Activated T-cell treated with anti-CD3 and anti-CD28 coated beads, Interleukin-2, amount 50 U/mL, for 24 hours (primary cell): ENCODE measurements at regions not wholly inside any gene's neighbourhood (a gene's known extent, or its start where the extent isn't known, plus 50 kb on each side); places are given as distances from the start of the nearest gene placed in this dataset.

ENCODE experiments used
- DNase-seq: peaks from one replicate; pipeline ENCODE4 v3.0.0-alpha.2; 2020
- H3K27ac Mint-ChIP-seq: 2 replicates; pipeline ENCODE4 v1.8.0; 2020; ENCODE audit warnings: mild to moderate bottlenecking, mixed read lengths
- H3K27me3 Mint-ChIP-seq: 2 replicates; pipeline ENCODE4 v1.8.0; 2020; ENCODE audit warnings: mixed read lengths
- H3K36me3 Mint-ChIP-seq: 2 replicates; pipeline ENCODE4 v1.8.0; 2020; ENCODE audit warnings: low read depth, mixed read lengths
- H3K4me1 Mint-ChIP-seq: 2 replicates; pipeline ENCODE4 v1.8.0; 2020; ENCODE audit warnings: low read depth, mixed read lengths
- H3K4me3 Mint-ChIP-seq: 2 replicates; pipeline ENCODE4 v1.8.0; 2020; ENCODE audit warnings: mild to moderate bottlenecking, moderate library complexity, mixed read lengths
- H3K9me3 Mint-ChIP-seq: 2 replicates; pipeline ENCODE4 v1.8.0; 2020; ENCODE audit warnings: mixed read lengths

- no peak for DNase-seq
- H3K9me3 Mint-ChIP-seq, result no peaks in the 10 kb centered on the region
- no peaks in the 10 kb centered on the region for H3K36me3 Mint-ChIP-seq
- H3K4me1 Mint-ChIP-seq, result peaks cover 2% of the 10 kb centered on the region
- no peak overlapping the region for H3K27ac Mint-ChIP-seq
- H3K4me3 Mint-ChIP-seq, result no peak overlapping the region
- peaks cover 29% of the 10 kb centered on the region for H3K27me3 Mint-ChIP-seq
Observed at GRCh38 chr11:130625578-130626306, 177.3 kb downstream of the ADAMTS15 start.

DNA sequence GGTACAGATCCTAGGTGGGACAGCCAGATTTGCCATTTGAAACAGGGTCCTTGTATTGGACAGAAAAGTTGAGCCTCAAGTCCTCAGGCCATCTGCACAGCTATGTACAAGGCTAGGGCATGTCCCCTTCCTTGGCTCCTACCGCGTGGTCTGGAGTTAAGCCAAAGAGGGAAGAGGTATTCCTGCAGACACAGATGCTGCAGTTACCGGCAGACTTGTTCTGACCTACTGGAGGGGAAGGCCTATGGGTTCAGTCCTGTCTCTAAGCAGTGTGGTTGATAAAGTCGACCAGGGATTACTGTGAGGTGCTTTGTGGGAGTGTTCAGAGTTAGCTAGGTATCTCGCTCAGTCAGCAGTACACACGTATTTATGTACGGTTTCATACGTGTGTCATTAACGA, 180.6 kb downstream of the ADAMTS15 start:
- peaks cover 26% of the 10 kb centered on the region for H3K27me3 Mint-ChIP-seq
- H3K36me3 Mint-ChIP-seq, result no peaks in the 10 kb centered on the region
- no peak overlapping the region for H3K27ac Mint-ChIP-seq
- H3K9me3 Mint-ChIP-seq, result no peaks in the 10 kb centered on the region
- no peak overlapping the region for H3K4me3 Mint-ChIP-seq
- peaks cover 7% of the 10 kb centered on the region for H3K4me1 Mint-ChIP-seq
- DNase-seq, result no peak

DNA sequence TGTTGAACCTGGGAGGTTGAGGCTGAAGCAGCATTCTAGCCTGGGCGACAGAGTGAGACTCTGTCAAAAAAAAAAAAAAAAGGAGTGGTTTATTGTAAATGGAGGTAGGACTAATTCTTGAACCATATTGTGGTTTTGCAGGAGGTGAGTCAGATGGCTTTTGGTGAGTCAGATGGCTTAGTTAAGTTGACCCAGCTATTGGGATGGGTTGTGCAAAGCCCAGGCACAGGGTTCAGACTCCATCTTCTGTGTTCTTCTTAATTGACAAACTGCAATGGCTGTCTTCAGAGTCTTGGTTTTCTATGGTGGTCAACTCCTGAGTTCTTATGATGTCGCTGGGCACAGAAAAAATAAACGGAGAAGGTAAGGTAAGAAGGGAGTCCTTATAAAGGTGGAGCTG, 182.7 kb downstream of the ADAMTS15 start:
- H3K36me3 Mint-ChIP-seq, result no peaks in the 10 kb centered on the region
- H3K4me3 Mint-ChIP-seq, result no peak overlapping the region
- no peaks in the 10 kb centered on the region for H3K9me3 Mint-ChIP-seq
- peaks cover 19% of the 10 kb centered on the region for H3K27me3 Mint-ChIP-seq
- DNase-seq, result no peak
- peak overlapping the region; percentile 12 for H3K27ac Mint-ChIP-seq
- peaks cover 10% of the 10 kb centered on the region for H3K4me1 Mint-ChIP-seq

GRCh38 chr11:130633466-130633865, 185.0 kb downstream of the ADAMTS15 start:
- no peak for DNase-seq

GRCh38 chr11:130634186-130634585, 185.7 kb downstream of the ADAMTS15 start:
- Mint-ChIP-seq H3K27ac (no peak overlapping the region), H3K36me3 (no peaks in the 10 kb centered on the region), H3K4me3 (no peak overlapping the region), H3K9me3 (no peaks in the 10 kb centered on the region), H3K27me3 (peaks cover 19% of the 10 kb centered on the region), H3K4me1 (peaks cover 10% of the 10 kb centered on the region)
- DNase-seq, result no peak

More at GRCh38 chr11:130633466-130633865, 185.0 kb downstream of the ADAMTS15 start:
- Mint-ChIP-seq H3K4me3 (no peak overlapping the region), H3K36me3 (no peaks in the 10 kb centered on the region), H3K9me3 (no peaks in the 10 kb centered on the region), H3K27me3 (peaks cover 19% of the 10 kb centered on the region), H3K4me1 (peaks cover 10% of the 10 kb centered on the region), H3K27ac (no peak overlapping the region)

- H3K9me3 Mint-ChIP-seq, result no peaks in the 10 kb centered on the region
- no peak overlapping the region for H3K27ac Mint-ChIP-seq
- no peaks in the 10 kb centered on the region for H3K36me3 Mint-ChIP-seq
- H3K4me1 Mint-ChIP-seq, result peaks cover 10% of the 10 kb centered on the region
- no peak overlapping the region for H3K4me3 Mint-ChIP-seq
- H3K27me3 Mint-ChIP-seq, result peaks cover 19% of the 10 kb centered on the region
- DNase-seq, result no peak
Observed at GRCh38 chr11:130634961-130635473, 186.6 kb downstream of the ADAMTS15 start.

DNA sequence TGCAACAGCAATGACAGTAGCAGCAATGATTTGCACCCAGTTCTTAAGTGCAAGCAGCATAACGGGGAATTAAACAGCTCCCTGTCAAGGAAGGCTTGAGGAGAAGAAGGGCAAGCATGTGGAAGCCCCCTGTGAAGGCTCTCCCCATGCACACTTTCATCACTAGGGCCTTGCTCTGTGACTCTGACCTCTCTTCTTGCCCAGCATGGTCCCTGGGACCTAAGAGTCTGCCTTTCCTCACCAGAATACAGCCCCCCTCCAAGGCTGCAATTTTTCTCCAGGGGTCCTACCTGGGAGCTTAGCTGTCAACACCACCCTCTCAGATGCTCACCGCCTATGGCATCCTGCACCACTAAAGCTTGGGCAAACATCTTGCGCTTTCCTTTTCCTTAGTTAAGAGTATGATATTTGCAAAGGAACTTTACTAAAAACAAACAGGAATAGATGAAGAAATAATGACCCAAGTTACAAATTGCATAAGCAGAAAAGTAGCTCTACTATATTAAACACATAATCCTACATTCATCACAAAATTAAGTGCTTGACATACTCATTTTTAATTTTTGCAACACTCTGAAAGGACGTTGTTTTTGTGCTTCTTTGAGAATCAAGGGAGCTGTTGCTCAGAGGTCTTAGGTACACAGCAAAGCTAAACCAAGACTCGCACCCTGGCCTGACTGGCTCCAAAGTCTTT, 187.6 kb downstream of the ADAMTS15 start:
- no peak for DNase-seq
- Mint-ChIP-seq H3K27me3 (peaks cover 19% of the 10 kb centered on the region), H3K4me1 (peaks cover 6% of the 10 kb centered on the region), H3K9me3 (no peaks in the 10 kb centered on the region), H3K27ac (no peak overlapping the region), H3K4me3 (no peak overlapping the region), H3K36me3 (no peaks in the 10 kb centered on the region)

- no peak overlapping the region for H3K4me3 Mint-ChIP-seq
- H3K4me1 Mint-ChIP-seq, result peaks cover 4% of the 10 kb centered on the region
- peaks cover 15% of the 10 kb centered on the region for H3K27me3 Mint-ChIP-seq
- H3K36me3 Mint-ChIP-seq, result no peaks in the 10 kb centered on the region
- no peaks in the 10 kb centered on the region for H3K9me3 Mint-ChIP-seq
- no peak for DNase-seq
- H3K27ac Mint-ChIP-seq, result no peak overlapping the region
Observed at GRCh38 chr11:130636722-130637464, 188.4 kb downstream of the ADAMTS15 start.

GRCh38 chr11:130637566-130637965, 189.1 kb downstream of the ADAMTS15 start:
- Mint-ChIP-seq H3K27me3 (peaks cover 15% of the 10 kb centered on the region), H3K36me3 (no peaks in the 10 kb centered on the region), H3K9me3 (no peaks in the 10 kb centered on the region), H3K4me1 (peaks cover 4% of the 10 kb centered on the region), H3K27ac (no peak overlapping the region), H3K4me3 (no peak overlapping the region)
- no peak for DNase-seq

DNA sequence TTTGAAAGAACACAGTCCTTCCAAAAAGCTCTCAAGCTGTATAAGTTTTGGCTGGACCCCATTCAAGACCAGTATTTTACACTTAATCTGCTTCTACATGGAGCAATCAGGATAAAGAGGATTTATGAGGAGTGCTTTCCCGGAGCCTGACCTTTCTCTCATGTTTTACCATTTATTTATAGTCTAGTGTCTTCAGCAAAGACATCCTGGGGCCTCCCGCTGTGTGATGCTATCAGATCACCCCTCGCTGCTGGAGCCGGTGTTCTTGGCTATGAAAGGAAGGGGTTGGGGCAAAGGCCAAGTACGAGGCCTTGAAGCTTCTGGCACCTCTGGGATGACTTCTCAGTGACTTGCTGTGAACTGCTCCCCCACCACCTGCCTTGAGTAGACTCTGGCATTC, 189.6 kb downstream of the ADAMTS15 start:
- H3K9me3 Mint-ChIP-seq, result no peaks in the 10 kb centered on the region
- H3K27me3 Mint-ChIP-seq, result peaks cover 15% of the 10 kb centered on the region

DNA sequence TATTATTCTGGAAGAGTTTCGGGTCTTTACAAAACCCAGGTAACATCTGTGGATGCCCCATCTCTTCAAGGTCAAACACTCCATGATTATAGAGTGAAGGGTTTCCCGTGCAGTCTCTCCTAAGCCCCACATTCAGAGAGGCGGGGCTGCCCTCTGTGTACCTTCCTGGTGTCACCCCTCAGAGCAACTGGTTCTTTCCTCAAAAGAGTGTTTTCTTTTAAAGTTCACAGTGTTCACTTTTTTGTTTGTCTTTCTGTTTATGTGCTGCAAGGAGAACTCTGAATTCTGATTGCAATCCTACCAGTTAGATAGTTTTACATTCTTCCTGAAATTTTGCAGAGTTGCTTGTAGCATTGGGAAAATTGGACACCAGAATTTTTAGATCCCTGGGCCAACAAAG, 190.2 kb downstream of the ADAMTS15 start:
- Mint-ChIP-seq H3K27ac (no peak overlapping the region), H3K4me1 (peaks cover 4% of the 10 kb centered on the region), H3K36me3 (no peaks in the 10 kb centered on the region), H3K27me3 (peaks cover 9% of the 10 kb centered on the region), H3K9me3 (no peaks in the 10 kb centered on the region), H3K4me3 (no peak overlapping the region)
- no peak for DNase-seq

More for the DNA sequence above, 189.6 kb downstream of the ADAMTS15 start:
- H3K27ac Mint-ChIP-seq, result no peak overlapping the region
- peaks cover 4% of the 10 kb centered on the region for H3K4me1 Mint-ChIP-seq
- H3K4me3 Mint-ChIP-seq, result no peak overlapping the region
- H3K36me3 Mint-ChIP-seq, result no peaks in the 10 kb centered on the region
- DNase-seq, result no peak

DNA sequence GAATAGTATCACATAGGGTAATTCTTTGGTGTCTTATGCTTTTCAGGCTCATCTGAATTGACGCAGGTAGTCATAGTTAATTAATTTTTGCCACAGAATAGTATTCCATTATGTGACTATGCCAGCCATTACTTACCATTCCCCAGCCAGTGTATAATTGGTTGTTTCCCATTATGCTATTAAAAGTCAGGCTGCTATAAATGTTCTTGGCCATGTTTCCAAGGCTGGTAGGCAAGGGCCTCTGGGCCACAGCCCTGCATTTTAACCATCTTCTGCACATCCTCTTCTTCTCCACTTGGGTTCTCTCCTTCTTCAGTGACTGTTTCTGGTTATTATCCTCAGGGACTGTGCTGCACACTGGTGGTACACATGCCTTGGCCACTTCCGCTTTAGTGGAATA, 190.9 kb downstream of the ADAMTS15 start:
- H3K27ac Mint-ChIP-seq, result no peak overlapping the region
- peaks cover 5% of the 10 kb centered on the region for H3K27me3 Mint-ChIP-seq
- no peak overlapping the region for H3K4me3 Mint-ChIP-seq
- no peaks in the 10 kb centered on the region for H3K9me3 Mint-ChIP-seq
- H3K36me3 Mint-ChIP-seq, result no peaks in the 10 kb centered on the region
- DNase-seq, result no peak
- peaks cover 4% of the 10 kb centered on the region for H3K4me1 Mint-ChIP-seq

GRCh38 chr11:130640526-130640925, 192.1 kb downstream of the ADAMTS15 start:
- Mint-ChIP-seq H3K4me3 (no peak overlapping the region), H3K4me1 (no peaks in the 10 kb centered on the region), H3K27me3 (peaks cover 3% of the 10 kb centered on the region), H3K9me3 (no peaks in the 10 kb centered on the region), H3K36me3 (no peaks in the 10 kb centered on the region), H3K27ac (no peak overlapping the region)
- DNase-seq, result no peak

GRCh38 chr11:130641876-130642275, 193.4 kb downstream of the ADAMTS15 start:
- Mint-ChIP-seq H3K9me3 (no peaks in the 10 kb centered on the region), H3K4me1 (no peaks in the 10 kb centered on the region), H3K27me3 (peaks cover 2% of the 10 kb centered on the region), H3K36me3 (no peaks in the 10 kb centered on the region), H3K27ac (no peak overlapping the region), H3K4me3 (no peak overlapping the region)
- DNase-seq, result no peak
